Glutamatergic neuron (in vitro differentiated cells): ENCODE measurements at regions not wholly inside any gene's neighbourhood (a gene's known extent, or its start where the extent isn't known, plus 50 kb on each side); places are given as distances from the start of the nearest gene placed in this dataset.

Experiments
- DNase-seq: peaks from one replicate; pipeline ENCODE4 v3.0.0; 2022
- H3K27ac Mint-ChIP-seq: one replicate; pipeline ENCODE4 v1.8.0; 2020; ENCODE audit warnings: mild to moderate bottlenecking, mixed read lengths, inconsistent platforms; ENCODE audit not compliant: unreplicated experiment
- H3K27me3 Mint-ChIP-seq: one replicate; pipeline ENCODE4 v1.8.0; 2020; ENCODE audit warnings: mild to moderate bottlenecking, moderate library complexity, mixed read lengths, inconsistent platforms; ENCODE audit not compliant: unreplicated experiment
- H3K36me3 Mint-ChIP-seq: one replicate; pipeline ENCODE4 v1.8.0; 2020; ENCODE audit warnings: mild to moderate bottlenecking, mixed read lengths, inconsistent platforms; ENCODE audit not compliant: unreplicated experiment
- H3K4me1 Mint-ChIP-seq: one replicate; pipeline ENCODE4 v1.8.0; 2020; ENCODE audit warnings: mild to moderate bottlenecking, low read depth, mixed read lengths, inconsistent platforms; ENCODE audit not compliant: unreplicated experiment
- H3K4me3 Mint-ChIP-seq: one replicate; pipeline ENCODE4 v1.8.0; 2020; ENCODE audit warnings: mild to moderate bottlenecking, mixed read lengths, inconsistent platforms; ENCODE audit not compliant: unreplicated experiment
- H3K9me3 Mint-ChIP-seq: one replicate; pipeline ENCODE4 v1.8.0; 2020; ENCODE audit warnings: mild to moderate bottlenecking, moderate library complexity, mixed read lengths, inconsistent platforms; ENCODE audit not compliant: unreplicated experiment
- TF ChIP-seq, protein P1 (sequence below): fragments of 200-600 bp; sonication (generic); IDR thresholded peaks from one replicate; pipeline ENCODE4 v1.5.0; 2021; ENCODE audit not compliant: partially characterized antibody, unreplicated experiment

DNA sequence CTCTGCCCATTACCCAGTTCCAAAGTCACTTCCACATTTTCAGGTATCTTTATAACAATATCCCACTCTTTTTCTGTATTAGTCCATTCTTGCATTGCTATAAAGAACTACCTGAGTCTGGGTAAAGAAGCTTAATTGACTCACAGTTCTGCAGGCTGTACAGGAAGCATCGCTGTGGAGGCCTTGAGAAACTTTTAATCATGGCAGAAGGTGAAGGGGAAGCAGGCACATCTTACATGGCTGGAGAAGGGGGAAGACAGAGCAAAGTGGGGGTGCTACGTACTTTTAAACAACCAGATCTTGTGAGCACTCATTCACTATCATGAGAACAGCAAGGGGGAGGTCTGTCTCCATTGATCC, 85.4 kb upstream of the MAP4K3 start:
- H3K9me3 Mint-ChIP-seq = no peaks in the 10 kb centered on the region
- no peak for DNase-seq
- H3K27me3 Mint-ChIP-seq = peaks cover 1% of the 10 kb centered on the region
- no peak overlapping the region for H3K27ac Mint-ChIP-seq
- peaks cover under 1% of the 10 kb centered on the region for H3K4me1 Mint-ChIP-seq
- TF ChIP-seq, protein P1, sequence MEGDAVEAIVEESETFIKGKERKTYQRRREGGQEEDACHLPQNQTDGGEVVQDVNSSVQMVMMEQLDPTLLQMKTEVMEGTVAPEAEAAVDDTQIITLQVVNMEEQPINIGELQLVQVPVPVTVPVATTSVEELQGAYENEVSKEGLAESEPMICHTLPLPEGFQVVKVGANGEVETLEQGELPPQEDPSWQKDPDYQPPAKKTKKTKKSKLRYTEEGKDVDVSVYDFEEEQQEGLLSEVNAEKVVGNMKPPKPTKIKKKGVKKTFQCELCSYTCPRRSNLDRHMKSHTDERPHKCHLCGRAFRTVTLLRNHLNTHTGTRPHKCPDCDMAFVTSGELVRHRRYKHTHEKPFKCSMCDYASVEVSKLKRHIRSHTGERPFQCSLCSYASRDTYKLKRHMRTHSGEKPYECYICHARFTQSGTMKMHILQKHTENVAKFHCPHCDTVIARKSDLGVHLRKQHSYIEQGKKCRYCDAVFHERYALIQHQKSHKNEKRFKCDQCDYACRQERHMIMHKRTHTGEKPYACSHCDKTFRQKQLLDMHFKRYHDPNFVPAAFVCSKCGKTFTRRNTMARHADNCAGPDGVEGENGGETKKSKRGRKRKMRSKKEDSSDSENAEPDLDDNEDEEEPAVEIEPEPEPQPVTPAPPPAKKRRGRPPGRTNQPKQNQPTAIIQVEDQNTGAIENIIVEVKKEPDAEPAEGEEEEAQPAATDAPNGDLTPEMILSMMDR = no peak
- no peak overlapping the region for H3K4me3 Mint-ChIP-seq
- H3K36me3 Mint-ChIP-seq = peaks cover 22% of the 10 kb centered on the region

DNA sequence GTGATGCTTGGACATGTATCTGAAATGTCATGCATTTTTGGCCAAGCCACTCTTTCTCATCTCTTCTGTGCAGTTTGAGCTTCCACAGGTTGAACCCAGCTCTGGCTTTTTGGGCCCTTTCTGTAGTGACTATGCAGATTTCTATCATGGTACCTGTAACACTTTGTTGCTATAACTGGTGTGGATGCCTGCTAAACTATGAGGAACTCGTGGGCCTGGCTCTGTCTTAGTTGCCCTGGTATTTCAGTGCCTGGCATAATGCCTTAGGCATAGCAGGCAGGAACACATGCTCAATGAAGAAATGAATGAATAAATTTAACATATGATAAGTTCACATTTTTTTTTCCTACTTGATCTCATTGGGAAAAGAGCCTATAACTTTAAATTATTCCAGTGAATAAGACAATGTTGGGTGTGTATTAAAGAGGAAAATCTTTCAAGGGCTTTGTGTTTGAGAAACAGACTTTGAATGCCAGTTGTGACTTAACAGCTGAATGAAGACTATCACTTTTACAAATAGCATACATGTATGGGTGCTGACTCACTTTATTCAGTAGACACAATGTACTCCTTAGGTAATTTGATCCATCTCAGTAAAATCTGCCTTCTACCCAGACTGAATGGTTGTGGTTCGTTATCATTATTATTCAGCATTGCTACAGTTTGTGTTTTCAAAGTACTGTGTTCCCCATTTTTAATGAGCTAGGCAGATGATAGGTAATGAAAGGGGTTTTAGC, 86.4 kb upstream of the MAP4K3 start:
- Mint-ChIP-seq H3K9me3 (no peaks in the 10 kb centered on the region), H3K27ac (no peak overlapping the region), H3K27me3 (peaks cover 1% of the 10 kb centered on the region), H3K4me1 (no peaks in the 10 kb centered on the region), H3K4me3 (no peak overlapping the region), H3K36me3 (peaks cover 22% of the 10 kb centered on the region)
- no peak for DNase-seq
- TF ChIP-seq, protein P1 = no peak

DNA sequence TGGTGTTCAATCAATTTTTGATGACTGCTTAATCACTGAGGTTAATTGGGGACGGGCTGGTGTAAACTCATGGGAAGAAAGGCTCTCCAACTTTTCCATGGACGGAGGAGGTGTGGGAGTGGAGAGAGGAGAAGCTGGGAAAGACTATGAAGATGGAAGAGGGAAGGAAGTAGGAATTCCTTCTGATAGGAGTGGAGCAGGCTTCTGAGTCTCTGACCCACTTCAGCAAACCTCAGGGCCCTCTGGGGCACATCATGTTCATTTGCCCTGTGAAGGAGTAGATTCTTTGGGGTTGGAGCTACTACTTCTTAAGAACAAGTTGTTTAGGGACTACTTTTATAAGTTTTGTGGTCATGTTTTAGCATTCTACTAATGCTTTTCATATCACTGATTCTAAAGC, 87.0 kb upstream of the MAP4K3 start:
- no peak overlapping the region for H3K4me3 Mint-ChIP-seq
- TF ChIP-seq, protein P1 = no peak
- DNase-seq = no peak
- peaks cover 1% of the 10 kb centered on the region for H3K27me3 Mint-ChIP-seq
- no peaks in the 10 kb centered on the region for H3K9me3 Mint-ChIP-seq
- peaks cover 22% of the 10 kb centered on the region for H3K36me3 Mint-ChIP-seq
- H3K27ac Mint-ChIP-seq = no peak overlapping the region
- H3K4me1 Mint-ChIP-seq = no peaks in the 10 kb centered on the region

DNA sequence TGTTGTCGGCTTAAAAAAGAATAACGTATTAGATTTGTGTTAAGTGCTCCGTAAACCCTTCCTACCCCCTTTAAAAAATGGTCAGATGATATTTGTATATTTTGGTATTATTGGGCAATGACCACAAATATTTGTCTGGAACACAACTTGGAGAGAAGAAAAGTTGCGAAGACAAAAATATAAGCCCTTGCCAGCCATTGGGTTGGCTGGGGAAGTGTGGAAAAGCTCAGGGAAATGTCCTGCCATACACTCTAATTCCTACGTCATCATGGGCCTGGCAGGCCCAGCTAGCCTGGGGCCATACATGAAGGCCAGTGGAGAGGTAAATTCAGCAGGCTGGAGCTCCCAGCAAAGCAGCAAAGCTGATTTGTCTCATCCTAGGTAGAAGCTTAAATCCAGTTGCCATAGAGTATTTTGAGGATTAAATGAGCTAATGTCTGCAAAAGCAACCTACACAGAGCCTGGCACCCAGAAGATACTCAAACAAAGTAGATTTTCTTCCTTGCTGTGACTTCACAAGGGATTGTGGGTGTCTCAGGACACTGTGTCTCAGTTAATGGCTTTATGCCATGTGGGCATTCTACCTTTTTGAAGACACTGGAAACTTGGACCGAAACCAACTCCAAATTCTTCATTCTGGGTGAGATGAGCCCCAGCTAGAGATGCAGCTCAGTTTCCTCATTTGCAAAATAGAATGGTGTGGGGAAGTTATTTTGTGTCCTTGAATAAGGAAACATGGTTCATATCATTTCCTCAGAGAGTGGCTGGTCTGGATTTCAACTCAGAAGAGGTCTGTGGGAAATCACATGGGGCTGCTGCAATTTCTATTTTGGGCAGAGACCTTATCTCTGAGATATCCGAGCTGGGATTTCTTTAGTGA, 87.9 kb upstream of the MAP4K3 start:
- Mint-ChIP-seq H3K27me3 (peaks cover 1% of the 10 kb centered on the region), H3K27ac (no peak overlapping the region), H3K36me3 (peaks cover 22% of the 10 kb centered on the region), H3K4me1 (no peaks in the 10 kb centered on the region), H3K4me3 (no peak overlapping the region), H3K9me3 (no peaks in the 10 kb centered on the region)
- DNase-seq = no peak
- TF ChIP-seq, protein P1 = no peak
